ENCODE measurements at regions not wholly inside any gene's neighbourhood (a gene's known extent, or its start where the extent isn't known, plus 50 kb on each side); places are given as distances from the start of the nearest gene placed in this dataset.
"Not testable (repeated sequence)": the region's sequence is repeated elsewhere in the genome, so short reads cannot be mapped to it uniquely, and the experiment has no call there.

- DNase-seq, result no peak
These were observed 225.6 kb upstream of the JARID2 start for GRCh38 chr6:15020119-15020770.

- DNase-seq, result no peak
These were observed 224.8 kb upstream of the JARID2 start for GRCh38 chr6:15021074-15021473.

DNA sequence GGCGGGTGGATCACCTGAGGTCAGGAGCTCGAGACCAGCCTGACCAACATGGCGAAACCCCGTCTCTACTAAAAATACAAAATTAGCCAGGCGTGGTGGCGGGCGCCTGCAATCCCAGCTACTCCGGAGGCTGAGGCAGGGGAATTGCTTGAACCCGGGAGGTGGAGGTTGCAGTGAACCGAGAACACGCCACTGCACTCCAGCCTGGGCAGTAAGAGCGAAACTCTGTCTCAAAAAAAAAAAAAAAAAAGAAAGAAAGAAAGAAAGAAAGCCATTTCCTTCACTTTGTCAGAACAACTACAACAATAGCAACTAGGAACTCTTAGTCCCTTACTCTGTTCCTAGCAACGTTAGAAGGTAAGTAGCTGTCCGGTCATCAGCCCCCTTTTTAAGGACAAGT lies 222.9 kb upstream of the JARID2 start:
- not testable (repeated sequence) for DNase-seq

DNA sequence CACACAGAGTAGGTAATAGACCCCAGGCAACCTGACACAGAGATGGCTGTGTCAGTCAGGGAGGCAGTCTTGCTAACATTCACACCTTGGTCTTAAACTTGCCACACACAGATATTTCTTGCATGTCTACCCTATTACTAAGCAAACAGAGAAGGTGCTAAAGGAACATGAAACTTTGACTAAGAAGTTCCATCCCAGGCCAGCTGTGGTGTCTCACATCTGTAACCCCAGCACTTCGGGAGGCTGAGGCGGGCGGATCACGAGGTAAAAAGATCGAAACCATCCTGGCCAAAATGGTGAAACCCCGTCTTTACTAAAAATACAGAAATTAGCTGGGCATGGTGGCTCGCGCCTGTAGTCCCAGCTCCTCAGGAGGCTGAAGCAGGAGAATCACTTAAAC lies 222.4 kb upstream of the JARID2 start:
- DNase-seq, result no peak

- no peak for DNase-seq
These were observed 220.4 kb upstream of the JARID2 start for GRCh38 chr6:15025446-15025845.

DNA sequence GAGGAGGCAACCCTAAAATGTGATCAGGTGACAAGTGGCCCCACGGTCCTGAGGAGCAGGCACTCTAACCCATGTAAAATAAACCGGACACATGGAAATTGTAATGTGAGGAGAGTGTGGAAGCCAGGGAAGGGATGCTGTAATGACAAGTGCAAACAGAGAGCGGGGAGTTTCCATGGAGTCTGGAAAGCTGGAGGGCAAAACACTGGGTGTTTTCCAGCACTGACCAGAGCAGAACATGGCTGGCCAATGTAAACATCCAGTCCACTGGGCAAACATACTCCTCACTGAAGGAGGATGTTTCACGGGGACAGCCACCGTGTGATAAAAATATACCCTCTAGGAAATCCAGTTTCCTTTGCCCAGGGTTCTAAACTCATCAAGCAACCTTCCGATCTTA lies 219.0 kb upstream of the JARID2 start:
- DNase-seq, result peak; percentile 91

DNA sequence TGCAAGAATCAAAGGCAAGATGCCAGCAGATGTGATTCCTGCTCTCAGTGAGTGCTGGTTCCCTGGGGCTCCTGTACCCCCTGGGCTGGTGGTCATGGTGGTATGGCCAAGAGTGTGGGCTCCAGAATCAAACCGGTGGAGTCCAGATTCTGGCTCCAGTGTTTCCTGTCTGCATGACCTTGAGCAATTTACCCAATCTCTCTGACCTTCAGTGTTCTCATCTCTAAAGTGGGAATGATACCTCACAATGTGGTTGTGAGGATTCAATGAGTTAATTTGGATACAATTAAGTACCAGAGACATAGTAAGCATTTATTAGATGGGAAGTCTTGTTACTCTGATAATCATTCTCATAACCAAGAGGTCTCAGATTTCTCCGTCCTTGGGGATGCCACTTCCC lies 218.4 kb upstream of the JARID2 start:
- DNase-seq, result no peak

DNA sequence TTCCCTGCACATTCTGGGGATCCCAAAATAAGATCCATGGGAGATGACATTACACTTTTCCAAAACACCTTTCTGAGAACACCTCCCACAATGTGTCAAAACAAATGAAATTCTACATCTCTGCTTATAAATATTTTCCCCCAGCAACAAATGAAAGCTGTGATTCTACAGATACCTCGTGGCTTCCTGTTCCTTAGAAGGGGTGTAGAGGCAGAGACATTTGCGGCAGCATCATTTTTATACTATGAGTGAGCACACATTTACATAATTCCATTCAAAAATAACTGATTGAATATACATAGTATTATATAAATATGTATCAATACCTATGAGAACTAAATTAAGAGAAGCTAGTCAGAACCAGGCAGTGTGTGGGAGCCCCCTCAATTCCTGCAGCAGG lies 213.9 kb upstream of the JARID2 start:
- DNase-seq, result no peak

DNA sequence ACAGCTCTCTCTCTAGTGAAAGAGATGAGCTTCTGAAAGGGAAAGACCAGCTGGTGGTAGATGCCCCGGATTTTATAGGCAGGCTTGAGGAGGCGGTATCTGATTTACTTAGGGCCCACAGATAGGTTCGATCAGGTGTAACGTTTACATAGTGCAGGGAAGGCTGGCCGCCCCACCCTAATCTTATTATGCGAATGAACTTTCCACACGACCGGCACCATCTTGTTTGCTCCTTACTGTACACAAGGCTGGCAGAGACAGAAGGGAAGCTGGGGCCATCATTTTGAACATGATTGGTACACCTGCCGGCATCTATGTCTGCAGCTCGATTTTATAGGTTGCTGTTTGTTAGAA lies 212.0 kb upstream of the JARID2 start:
- peak; percentile 83 for DNase-seq

DNA sequence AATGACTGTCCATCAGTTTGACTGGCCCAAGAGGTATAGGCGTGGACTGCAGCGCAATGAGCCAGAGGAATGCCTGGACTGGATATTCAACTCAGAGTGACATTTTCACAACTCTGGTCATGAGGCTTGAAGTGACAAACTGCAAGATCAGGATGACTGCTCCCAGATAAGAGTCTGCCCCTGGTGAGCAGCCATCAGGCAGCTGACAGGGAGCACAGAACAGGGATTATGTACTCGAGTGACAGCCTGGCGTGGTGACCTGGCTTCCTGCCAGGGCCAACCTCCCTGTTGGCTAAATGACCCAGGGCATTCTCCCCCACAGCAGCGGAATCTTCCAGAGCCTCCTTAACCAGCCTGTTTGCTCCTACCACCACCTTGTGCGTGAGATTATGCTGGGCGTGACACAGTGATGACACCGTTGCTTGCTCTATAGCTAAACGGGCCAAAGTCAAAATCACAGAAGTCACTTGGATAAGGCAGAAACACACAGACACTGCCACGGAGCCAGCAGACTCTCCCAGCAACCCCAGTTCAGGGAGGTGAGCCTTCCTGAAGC lies 209.1 kb upstream of the JARID2 start:
- peak; percentile 84 for DNase-seq

DNA sequence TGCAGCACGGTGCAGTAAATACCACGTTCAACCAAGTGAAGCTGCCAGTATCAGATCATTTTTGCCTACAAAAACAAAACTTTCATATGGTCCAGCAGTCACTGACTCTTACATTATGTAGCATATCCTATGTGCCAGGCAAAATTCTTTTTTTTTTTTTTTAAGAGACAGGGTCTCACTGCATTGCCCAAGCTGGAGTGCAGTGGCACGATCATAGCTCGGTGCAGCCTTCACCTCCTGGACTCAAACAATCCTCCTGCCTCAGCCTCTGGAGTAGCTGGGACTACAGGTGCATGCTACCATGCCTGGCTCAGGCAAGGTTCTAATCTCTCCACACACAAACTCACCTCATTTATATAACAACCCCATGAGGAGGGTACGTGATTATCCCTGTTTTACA lies 208.6 kb upstream of the JARID2 start:
- no peak for DNase-seq

- DNase-seq, result no peak
These were observed 207.7 kb upstream of the JARID2 start for GRCh38 chr6:15038013-15038791.

- no peak for DNase-seq
These were observed 206.7 kb upstream of the JARID2 start for GRCh38 chr6:15039136-15039535.

DNA sequence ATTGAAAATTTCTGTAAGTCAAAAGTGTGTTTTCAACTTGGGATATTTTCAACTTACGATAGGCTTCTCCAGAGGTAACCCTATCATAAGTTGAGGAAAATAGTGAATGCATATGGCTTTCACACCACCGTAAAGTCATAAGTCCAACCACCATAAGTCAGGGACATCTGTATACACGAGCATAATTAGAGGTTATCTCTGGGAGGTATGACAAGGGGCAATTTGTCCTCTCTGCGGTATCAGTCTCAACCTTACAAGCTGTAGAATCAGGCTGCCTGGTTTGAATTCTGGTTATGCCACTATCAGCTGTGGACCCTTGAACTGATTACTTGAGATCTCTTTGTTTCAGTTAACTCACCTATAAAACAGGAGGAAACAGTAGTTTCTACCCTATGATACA lies 202.9 kb upstream of the JARID2 start:
- no peak for DNase-seq

DNA sequence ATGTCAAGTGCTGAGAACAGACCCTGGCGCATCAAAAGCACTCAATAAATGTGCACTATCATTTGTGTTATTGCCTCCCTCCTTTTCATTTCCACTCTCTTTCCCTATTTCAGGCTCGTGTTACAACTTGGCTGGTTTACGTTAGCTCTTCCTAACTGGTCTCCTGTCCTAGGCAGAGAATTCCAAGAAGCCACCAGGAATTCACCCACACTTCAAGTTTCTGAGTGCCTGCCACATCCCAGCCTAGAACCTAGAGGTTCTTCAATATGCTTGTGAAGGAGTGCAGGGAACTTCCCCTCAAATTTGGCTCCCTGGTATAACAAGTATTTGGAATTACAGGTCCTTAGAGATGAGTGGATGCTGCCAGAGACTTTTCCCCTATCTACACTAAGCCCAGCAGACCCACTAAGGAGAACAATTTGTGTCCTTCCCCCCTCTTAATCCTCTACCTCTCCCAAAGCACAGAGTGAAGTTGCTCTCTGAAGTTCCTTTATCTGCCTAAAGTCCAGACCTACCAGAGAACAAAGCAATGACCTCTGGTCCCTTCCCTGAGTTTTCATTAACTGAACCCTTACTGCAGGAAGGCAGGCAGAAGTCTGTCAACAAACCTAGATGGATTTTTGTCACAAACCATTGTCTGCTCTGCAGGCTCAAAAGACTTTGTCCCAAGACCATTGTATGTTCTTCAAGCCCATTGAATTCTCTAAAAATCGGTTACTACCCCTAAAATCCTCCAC lies 201.6 kb upstream of the JARID2 start:
- DNase-seq, result no peak

- no peak for DNase-seq
These were observed 200.9 kb upstream of the JARID2 start for GRCh38 chr6:15044948-15045347.

DNA sequence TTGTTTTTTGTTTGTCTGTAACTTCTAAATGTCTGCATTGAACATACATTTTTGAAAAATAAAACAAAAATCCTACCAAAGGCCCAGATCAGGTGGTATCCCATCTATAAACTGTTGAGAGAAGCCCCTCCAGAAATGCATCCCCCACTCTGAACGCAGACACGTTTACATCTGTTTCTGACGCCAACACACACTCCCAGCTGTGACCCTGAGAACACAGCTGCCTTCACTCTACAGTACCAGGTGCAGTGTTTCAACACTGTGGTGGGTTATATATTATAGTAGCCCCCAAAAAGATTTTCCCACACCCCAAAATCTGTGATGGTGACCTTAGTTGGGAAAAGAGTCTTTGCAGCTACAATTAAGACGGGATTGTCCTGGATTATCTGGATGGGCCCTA lies 199.1 kb upstream of the JARID2 start:
- DNase-seq, result no peak

GRCh38 chr6:15048367-15048766 lies 197.5 kb upstream of the JARID2 start:
- no peak for DNase-seq

GRCh38 chr6:15058200-15059061 lies 187.4 kb upstream of the JARID2 start:
- DNase-seq, result no peak

- peak; percentile 53 for DNase-seq
These were observed 184.7 kb upstream of the JARID2 start for GRCh38 chr6:15061180-15061641.

DNA sequence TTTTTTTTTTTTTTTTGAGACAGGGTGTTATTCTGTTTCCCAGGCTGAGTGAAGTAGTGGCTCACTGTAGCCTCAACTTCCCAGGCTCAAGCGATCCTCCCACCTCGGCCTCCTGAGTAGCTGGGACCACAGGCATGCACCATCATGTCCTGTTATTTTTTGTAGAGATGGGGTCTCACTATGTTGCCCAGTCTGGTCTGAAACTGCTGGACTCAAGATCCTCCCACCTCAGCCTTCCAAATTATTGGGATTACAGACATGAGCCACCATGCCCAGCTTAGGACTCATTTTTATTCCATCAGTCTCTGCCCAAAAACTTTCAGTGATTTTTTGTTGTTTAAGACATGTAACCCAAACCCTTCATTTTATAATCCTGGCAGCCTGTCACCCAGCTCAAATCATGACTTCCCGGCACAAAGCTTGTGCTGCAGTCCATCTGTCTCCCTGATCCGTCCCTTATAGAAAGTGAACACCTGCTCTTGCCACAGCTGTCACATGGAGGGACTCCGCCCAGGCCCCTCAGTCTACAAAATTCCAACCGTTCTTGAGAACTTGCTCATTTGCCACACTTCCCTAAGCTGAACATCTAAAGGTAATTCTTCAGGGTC lies 183.9 kb upstream of the JARID2 start:
- no peak for DNase-seq
